Activated gamma-delta T cell treated with Interleukin-2 at 50 U/mL for 16 hours (primary cell): ENCODE measurements at regions not wholly inside any gene's neighbourhood (a gene's known extent, or its start where the extent isn't known, plus 50 kb on each side); places are given as distances from the start of the nearest gene placed in this dataset.

Experiments
- DNase-seq: peaks from one replicate; pipeline ENCODE4 v3.0.0-alpha.2; 2020

- no peak for DNase-seq
These were observed 592.2 kb upstream of the CADM1 start for GRCh38 chr11:116096272-116096995.

- DNase-seq = no peak
These were observed 589.5 kb upstream of the CADM1 start for GRCh38 chr11:116093481-116094270.

- no peak for DNase-seq
These were observed 588.9 kb upstream of the CADM1 start for GRCh38 chr11:116093065-116093464.

- DNase-seq = no peak
These were observed 582.2 kb upstream of the CADM1 start for GRCh38 chr11:116086426-116086825.

GRCh38 chr11:116085031-116085635, 580.9 kb upstream of the CADM1 start:
- DNase-seq = no peak

- DNase-seq = no peak
These were observed 580.3 kb upstream of the CADM1 start for GRCh38 chr11:116084511-116084910.

- DNase-seq = no peak
These were observed 578.0 kb upstream of the CADM1 start for GRCh38 chr11:116082256-116082655.

- no peak for DNase-seq
These were observed 575.4 kb upstream of the CADM1 start for GRCh38 chr11:116079580-116079979.

GRCh38 chr11:116078101-116078591, 573.9 kb upstream of the CADM1 start:
- no peak for DNase-seq

- DNase-seq = no peak
These were observed 572.9 kb upstream of the CADM1 start for GRCh38 chr11:116077092-116077491.

- no peak for DNase-seq
These were observed 569.9 kb upstream of the CADM1 start for GRCh38 chr11:116073854-116074837.

GRCh38 chr11:116072601-116073410, 568.6 kb upstream of the CADM1 start:
- DNase-seq = no peak

- DNase-seq = no peak
These were observed 567.9 kb upstream of the CADM1 start for GRCh38 chr11:116072133-116072532.

- DNase-seq = no peak
These were observed 567.0 kb upstream of the CADM1 start for GRCh38 chr11:116071241-116071640.

- no peak for DNase-seq
These were observed 566.3 kb upstream of the CADM1 start for GRCh38 chr11:116070520-116070919.

GRCh38 chr11:116066777-116067176, 562.6 kb upstream of the CADM1 start:
- DNase-seq = no peak

GRCh38 chr11:116065986-116066385, 561.8 kb upstream of the CADM1 start:
- no peak for DNase-seq

- no peak for DNase-seq
These were observed 561.1 kb upstream of the CADM1 start for GRCh38 chr11:116065191-116065895.

- no peak for DNase-seq
These were observed 558.4 kb upstream of the CADM1 start for GRCh38 chr11:116062490-116063171.

GRCh38 chr11:116062129-116062489, 557.9 kb upstream of the CADM1 start:
- DNase-seq = no peak
